NB4 (cell line): ENCODE measurements at regions not wholly inside any gene's neighbourhood (a gene's known extent, or its start where the extent isn't known, plus 50 kb on each side); places are given as distances from the start of the nearest gene placed in this dataset.

Experiments
- CTCF ChIP-seq: IDR thresholded peaks from one replicate; pipeline ENCODE4 v1.5.1; 2012; ENCODE audit warnings: low read depth, low read length
- MYC ChIP-seq: IDR thresholded peaks from 2 replicates; pipeline ENCODE4 v1.6.1; 2011; ENCODE audit warnings: low read depth, low read length
- POLR2A ChIP-seq: IDR thresholded peaks from 2 replicates; pipeline ENCODE4 v1.6.1; 2011; ENCODE audit warnings: mild to moderate bottlenecking; ENCODE audit not compliant: insufficient read length; ENCODE audit errors: extremely low read depth

GRCh38 chr4:183798301-183799253 is 106.5 kb upstream of the STOX2 start:
- TF ChIP-seq CTCF (no peak), POLR2A (no peak), MYC (no peak)
